Dermis blood vessel endothelial cell (primary cell): ENCODE measurements at regions not wholly inside any gene's neighbourhood (a gene's known extent, or its start where the extent isn't known, plus 50 kb on each side); places are given as distances from the start of the nearest gene placed in this dataset.

Experiments
- DNase-seq: peaks from one replicate; pipeline ENCODE4 v3.0.0; 2010

- no peak for DNase-seq
These were observed 82.5 kb upstream of the DCBLD2 start for GRCh38 chr3:98984024-98984423.

GRCh38 chr3:98982351-98982750, 80.9 kb upstream of the DCBLD2 start:
- DNase-seq: no peak

DNA sequence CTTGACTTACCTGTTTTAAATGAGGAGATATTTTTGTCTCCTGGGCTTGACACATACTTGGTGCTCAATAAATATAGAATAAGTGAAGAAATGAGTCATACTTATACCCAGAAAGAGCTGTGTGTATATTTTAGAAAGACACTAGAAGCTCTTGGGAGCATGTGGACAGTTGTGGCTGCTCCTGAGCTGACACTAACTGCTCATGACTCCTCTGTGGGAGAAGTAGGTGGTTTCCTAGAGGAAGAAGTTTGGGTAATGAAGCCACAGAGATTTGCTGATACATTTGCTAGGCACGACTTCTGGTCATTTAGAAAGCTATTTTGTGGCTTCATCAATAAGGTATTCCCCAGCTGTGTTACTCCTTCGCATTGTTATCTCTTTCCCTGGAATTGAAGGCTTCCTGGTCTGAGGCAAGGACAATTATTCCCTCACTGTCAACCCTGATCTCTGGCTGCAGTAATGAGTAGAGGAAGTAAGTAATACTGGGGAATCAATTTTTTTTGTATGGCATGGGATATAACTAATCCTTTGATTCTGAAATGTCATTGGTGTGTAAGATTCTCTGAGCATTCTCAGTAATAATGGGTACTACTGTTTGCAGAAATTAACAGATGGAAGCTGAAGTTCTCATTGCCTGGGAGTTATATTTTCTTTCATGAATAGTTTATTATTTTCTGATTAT, 79.6 kb upstream of the DCBLD2 start:
- DNase-seq: peak; percentile 68

- DNase-seq: peak; percentile 37
These were observed 77.8 kb upstream of the DCBLD2 start for GRCh38 chr3:98979296-98979695.

- no peak for DNase-seq
These were observed 76.7 kb upstream of the DCBLD2 start for GRCh38 chr3:98978068-98978811.

- DNase-seq: peak; percentile 95
These were observed 76.0 kb upstream of the DCBLD2 start for GRCh38 chr3:98977520-98977919.

DNA sequence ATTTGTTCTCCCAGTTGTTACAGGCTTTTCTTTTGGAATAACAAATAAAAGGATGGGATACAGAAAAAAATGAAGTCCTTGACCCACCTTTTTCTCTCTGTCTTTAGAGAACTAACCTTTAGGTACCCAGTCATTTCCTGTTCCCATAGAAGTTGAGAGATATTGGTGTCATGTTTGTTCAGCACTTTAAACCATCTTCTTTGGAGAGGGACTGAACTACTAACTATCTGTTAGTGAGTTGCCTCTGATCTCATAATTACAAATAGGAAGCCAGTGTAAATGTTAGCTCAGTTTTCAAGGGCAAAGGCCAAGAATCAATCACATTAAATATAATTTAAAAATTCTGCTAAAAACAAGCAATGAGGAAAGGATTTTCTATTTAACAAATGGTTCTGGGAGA, 72.9 kb upstream of the DCBLD2 start:
- DNase-seq: no peak

- no peak for DNase-seq
These were observed 71.2 kb upstream of the DCBLD2 start for GRCh38 chr3:98972720-98973119.

DNA sequence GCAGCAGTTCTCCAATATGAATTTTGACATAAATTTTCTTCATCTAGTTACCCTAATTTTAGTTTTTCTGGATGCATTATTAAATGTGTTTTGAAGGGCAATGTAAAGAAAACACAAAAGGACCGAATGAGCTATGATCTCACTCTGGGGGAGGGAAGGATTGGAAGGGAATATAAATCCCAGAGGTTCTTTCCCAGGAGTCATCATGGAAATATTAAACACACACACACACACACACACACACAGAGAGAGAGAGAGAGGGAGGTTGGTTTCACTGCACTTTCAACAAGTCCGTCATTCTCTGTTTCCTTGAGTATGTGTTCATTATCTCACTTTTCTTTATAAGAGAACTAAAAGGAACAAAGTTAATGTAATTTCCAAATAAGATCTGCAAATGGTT, 70.7 kb upstream of the DCBLD2 start:
- DNase-seq: peak; percentile 92

GRCh38 chr3:98971169-98971681, 69.7 kb upstream of the DCBLD2 start:
- peak; percentile 91 for DNase-seq

DNA sequence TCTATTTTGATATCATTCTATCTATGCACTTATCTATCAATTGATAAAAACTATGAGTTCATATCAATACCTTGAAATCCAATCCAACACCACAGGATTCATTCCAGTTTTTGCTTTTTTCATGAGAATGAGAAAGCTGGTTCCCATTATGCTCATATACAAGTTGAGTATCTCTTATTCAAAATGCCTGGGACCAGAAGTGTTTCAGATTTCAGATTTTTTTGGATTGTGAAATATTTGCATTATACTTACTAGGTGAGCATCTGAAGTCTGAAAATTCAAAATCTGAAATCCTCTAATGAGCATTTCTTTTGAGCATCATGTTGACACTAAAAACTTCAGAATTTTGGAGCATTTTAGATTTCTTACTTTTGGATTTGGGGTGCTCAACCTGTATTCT, 67.8 kb upstream of the DCBLD2 start:
- DNase-seq: no peak

- DNase-seq: no peak
These were observed 67.3 kb upstream of the DCBLD2 start for GRCh38 chr3:98968824-98969223.

DNA sequence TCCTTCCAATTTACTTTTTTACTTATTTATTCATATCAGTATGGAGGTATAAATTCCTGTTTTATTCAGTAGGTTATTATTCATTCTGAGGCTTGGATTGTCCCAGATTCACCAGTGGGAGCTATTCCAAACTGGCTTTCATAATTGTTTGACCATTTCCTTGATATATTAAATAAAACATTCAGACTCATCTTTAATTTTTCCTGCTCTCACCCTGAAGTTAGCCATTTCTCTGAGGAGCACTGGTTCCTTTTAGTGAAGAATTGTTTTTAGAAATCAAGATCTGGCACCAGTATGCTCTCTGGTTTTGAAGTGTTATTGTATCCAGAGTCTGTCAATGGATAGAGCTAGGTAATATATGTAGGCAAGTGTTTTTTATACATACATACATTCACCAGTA, 66.9 kb upstream of the DCBLD2 start:
- no peak for DNase-seq

- DNase-seq: peak; percentile 50
These were observed 66.3 kb upstream of the DCBLD2 start for GRCh38 chr3:98967758-98968157.

GRCh38 chr3:98966862-98967546, 65.5 kb upstream of the DCBLD2 start:
- no peak for DNase-seq

DNA sequence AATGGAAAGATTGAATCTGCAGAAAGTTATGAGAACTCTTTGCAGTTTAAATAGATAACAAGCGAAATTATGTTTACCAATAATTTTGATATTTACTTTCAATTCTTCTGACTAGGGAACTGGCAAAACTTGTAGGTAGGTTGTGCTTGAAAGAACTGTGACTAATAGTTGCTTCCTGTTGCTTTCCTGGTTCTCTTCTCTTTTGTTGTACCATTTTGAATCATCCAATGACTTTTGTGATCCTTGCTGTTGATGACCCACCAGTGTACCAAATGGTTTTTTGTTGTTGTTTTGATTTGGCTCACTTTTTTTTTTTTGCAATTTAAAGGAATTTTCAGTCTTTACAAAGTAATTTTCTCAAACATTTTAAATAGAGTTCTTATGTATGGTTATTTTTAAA, 64.9 kb upstream of the DCBLD2 start:
- peak; percentile 38 for DNase-seq

GRCh38 chr3:98964784-98965183, 63.3 kb upstream of the DCBLD2 start:
- DNase-seq: no peak

DNA sequence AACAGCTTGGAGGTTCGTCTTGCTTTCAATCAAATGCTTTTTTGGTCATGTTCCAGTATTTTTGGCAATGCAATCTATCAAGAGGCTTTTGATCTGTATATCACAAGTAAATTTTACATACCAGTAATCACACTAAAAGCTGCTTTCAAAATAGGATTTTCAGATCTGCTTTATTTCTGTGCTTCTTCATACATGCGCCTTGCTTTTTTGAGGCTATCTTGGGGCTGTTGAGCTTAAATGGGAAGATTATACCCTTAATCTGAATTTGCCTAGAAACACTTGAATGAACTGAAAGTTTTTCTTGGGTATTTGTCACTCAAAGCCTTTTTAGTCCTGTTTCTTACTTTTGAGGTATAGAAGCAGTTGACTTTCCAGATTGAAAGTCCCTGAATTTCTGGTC, 62.1 kb upstream of the DCBLD2 start:
- no peak for DNase-seq

- DNase-seq: no peak
These were observed 61.5 kb upstream of the DCBLD2 start for GRCh38 chr3:98962951-98963350.

- DNase-seq: peak; percentile 44
These were observed 60.9 kb upstream of the DCBLD2 start for GRCh38 chr3:98962189-98962930.

- no peak for DNase-seq
These were observed 60.0 kb upstream of the DCBLD2 start for GRCh38 chr3:98961161-98962155.

GRCh38 chr3:98957681-98958080, 56.2 kb upstream of the DCBLD2 start:
- DNase-seq: no peak
